ENCODE measurements at regions not wholly inside any gene's neighbourhood (a gene's known extent, or its start where the extent isn't known, plus 50 kb on each side); places are given as distances from the start of the nearest gene placed in this dataset.

DNA sequence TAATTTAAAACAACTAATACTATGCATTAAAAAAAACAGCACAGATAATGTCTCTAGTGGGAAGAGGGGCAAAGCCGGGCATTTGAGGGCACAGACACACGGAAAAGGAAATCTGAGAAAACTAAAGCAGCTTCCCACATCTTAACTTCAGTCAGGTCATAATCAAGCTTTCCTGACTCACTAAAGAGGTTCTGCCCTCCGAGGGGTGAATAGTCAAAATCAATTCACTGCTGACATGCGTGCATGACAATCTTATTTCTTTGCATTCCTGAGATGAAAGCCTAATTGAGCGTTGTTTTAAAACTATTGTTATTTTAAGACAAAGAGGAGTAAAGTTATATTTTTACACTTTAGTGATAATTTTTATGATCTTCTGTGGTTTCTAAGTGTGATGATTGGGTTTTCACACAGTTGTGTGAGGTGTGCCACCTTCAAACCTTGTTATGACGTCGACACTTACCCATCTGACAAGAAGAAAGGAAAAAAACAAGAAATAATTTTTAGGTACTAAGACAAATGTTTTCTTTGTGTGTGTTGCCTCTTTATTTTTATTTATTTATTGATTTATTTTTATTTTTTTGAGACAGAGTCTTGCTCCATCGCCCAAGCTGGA, 90.9 kb downstream of the GATA6 start:
- FAIRE-seq (no peak), DNase-seq (ENCODE audit: low read depth) (no peak)
- H3K27me3 ChIP-seq (ENCODE audit: control insufficient read depth, insufficient read depth, low read length), result no peaks in the 10 kb centered on the region
- no peak overlapping the region for H3K4me3 ChIP-seq (ENCODE audit: low read depth, low read length)
- TF ChIP-seq, protein P1, sequence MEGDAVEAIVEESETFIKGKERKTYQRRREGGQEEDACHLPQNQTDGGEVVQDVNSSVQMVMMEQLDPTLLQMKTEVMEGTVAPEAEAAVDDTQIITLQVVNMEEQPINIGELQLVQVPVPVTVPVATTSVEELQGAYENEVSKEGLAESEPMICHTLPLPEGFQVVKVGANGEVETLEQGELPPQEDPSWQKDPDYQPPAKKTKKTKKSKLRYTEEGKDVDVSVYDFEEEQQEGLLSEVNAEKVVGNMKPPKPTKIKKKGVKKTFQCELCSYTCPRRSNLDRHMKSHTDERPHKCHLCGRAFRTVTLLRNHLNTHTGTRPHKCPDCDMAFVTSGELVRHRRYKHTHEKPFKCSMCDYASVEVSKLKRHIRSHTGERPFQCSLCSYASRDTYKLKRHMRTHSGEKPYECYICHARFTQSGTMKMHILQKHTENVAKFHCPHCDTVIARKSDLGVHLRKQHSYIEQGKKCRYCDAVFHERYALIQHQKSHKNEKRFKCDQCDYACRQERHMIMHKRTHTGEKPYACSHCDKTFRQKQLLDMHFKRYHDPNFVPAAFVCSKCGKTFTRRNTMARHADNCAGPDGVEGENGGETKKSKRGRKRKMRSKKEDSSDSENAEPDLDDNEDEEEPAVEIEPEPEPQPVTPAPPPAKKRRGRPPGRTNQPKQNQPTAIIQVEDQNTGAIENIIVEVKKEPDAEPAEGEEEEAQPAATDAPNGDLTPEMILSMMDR (IDR thresholded peaks at IDR 0.05; ENCODE audit: insufficient read depth, low read length, severe bottlenecking), result no peak
- no peaks in the 10 kb centered on the region for H3K36me3 ChIP-seq (ENCODE audit: control insufficient read depth, insufficient read depth, low read length)

DNA sequence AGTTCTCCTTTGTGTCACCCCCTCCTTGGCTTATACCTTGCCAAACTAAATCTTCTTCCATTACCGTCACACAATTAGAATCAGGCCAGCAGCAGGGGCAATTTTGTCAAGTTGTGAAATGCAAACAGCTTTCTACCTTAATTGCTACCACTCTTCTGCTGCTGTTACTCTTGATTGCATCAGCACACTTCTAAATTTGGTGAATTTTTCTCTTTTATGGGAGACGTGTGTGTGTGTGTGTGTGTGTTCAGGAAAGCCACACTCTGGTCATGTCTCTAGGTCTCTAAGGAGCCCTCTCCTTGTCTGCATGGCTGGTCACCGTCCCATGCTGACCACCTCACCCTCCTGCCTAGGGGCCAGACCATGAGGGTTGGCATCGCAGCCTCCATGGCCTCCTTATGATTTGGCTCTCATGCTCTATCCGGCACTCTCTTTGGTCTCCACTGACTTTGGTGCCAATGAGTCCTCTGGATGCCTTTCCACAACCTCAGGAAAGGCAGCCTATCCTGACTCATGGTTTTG, 87.7 kb downstream of the GATA6 start:
- FAIRE-seq, result no peak
- DNase-seq (ENCODE audit: low read depth), result no peak
- Histone ChIP-seq H3K27me3 (ENCODE audit: control insufficient read depth, insufficient read depth, low read length) (no peaks in the 10 kb centered on the region), H3K36me3 (ENCODE audit: control insufficient read depth, insufficient read depth, low read length) (no peaks in the 10 kb centered on the region), H3K4me3 (ENCODE audit: low read depth, low read length) (no peak overlapping the region)
- TF ChIP-seq, protein P1 (IDR thresholded peaks at IDR 0.05; ENCODE audit: insufficient read depth, low read length, severe bottlenecking), result no peak

- no peak for DNase-seq (ENCODE audit: low read depth)
- TF ChIP-seq, protein P1 (IDR thresholded peaks at IDR 0.05; ENCODE audit: insufficient read depth, low read length, severe bottlenecking), result no peak
- H3K27me3 ChIP-seq (ENCODE audit: control insufficient read depth, insufficient read depth, low read length), result no peaks in the 10 kb centered on the region
- no peak for FAIRE-seq
- no peak overlapping the region for H3K4me3 ChIP-seq (ENCODE audit: low read depth, low read length)
- no peaks in the 10 kb centered on the region for H3K36me3 ChIP-seq (ENCODE audit: control insufficient read depth, insufficient read depth, low read length)
These were observed 84.7 kb downstream of the GATA6 start for GRCh38 chr18:22254088-22254487.

DNA sequence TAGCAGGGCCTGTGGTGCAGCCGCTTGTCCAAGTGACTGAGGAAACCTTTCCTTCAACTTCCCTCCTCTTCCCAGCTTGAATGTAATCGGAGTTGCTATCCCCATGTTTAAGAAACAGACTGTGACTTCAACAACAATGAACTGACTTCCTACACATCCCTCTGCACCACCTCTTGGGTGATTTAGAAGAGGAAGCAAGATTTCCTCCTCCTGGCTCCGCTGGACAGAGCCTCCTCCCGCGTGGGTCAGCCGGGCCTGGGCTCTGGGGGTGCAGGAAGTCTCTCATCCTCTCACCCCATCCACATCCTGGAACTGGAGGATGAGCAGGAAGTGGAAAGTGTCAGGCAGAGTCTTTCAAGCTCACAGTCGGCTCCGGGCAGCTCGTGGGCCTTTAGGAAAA, 84.3 kb downstream of the GATA6 start:
- TF ChIP-seq, protein P1 (IDR thresholded peaks at IDR 0.05; ENCODE audit: insufficient read depth, low read length, severe bottlenecking), result no peak
- H3K36me3 ChIP-seq (ENCODE audit: control insufficient read depth, insufficient read depth, low read length), result no peaks in the 10 kb centered on the region
- DNase-seq (ENCODE audit: low read depth) (no peak), FAIRE-seq (no peak)
- no peaks in the 10 kb centered on the region for H3K27me3 ChIP-seq (ENCODE audit: control insufficient read depth, insufficient read depth, low read length)
- no peak overlapping the region for H3K4me3 ChIP-seq (ENCODE audit: low read depth, low read length)

DNA sequence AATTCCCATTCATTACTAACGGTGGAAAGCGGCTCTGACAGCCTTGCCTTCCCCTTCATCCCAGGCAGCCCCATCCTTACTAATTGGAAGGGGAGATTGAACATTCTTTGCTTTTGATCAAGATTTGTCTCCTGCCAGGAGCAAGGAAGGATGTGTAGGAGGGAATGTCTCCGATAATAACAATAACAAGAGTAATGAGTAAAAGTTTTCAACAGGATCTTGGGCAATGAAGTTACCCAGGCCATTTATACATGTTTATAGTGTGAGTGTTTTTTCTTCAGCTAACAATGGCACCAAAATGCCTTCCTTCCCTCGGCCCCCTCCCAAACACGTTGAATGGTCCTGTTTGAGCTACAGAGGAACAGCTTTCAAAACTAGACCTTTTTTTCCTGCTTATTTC, 83.8 kb downstream of the GATA6 start:
- Histone ChIP-seq H3K4me3 (ENCODE audit: low read depth, low read length) (no peak overlapping the region), H3K36me3 (ENCODE audit: control insufficient read depth, insufficient read depth, low read length) (no peaks in the 10 kb centered on the region), H3K27me3 (ENCODE audit: control insufficient read depth, insufficient read depth, low read length) (no peaks in the 10 kb centered on the region)
- FAIRE-seq (no peak), DNase-seq (ENCODE audit: low read depth) (no peak)
- TF ChIP-seq, protein P1 (IDR thresholded peaks at IDR 0.05; ENCODE audit: insufficient read depth, low read length, severe bottlenecking), result no peak

Data from bronchial epithelial cell (primary cell).